Stimulated activated CD4-positive, alpha-beta T cell treated with anti-CD3 and anti-CD28 coated beads, TNF-alpha, amount 100 ng/mL, for 4 hours (primary cell): ENCODE measurements at regions not wholly inside any gene's neighbourhood (a gene's known extent, or its start where the extent isn't known, plus 50 kb on each side); places are given as distances from the start of the nearest gene placed in this dataset.

Experiments
- DNase-seq, 3 experiments: peaks; one replicate each; pipeline ENCODE4 v3.0.0-alpha.2; 2020; ENCODE audit warnings: low read depth in 3 of 3

DNA sequence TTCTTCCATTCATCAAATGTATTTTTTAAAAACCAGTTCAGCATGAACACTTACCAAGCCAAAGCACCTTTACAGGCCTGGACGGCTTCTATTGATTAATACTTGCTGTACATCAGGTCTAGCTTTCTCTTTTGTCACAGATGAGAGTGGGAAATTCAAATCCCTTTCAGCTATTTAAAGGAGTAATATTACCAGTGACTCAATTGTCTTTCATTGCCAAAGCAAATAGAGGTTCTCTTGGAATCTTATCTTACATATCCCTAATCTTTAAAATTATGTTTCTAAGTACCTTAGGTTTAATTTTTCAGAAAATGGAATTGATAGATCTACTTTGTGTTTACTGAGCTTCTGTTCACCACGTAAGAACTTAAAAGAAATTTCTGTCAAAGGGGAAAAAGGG lies 922.9 kb downstream of the NSUN3 start:
- DNase-seq: no peak

DNA sequence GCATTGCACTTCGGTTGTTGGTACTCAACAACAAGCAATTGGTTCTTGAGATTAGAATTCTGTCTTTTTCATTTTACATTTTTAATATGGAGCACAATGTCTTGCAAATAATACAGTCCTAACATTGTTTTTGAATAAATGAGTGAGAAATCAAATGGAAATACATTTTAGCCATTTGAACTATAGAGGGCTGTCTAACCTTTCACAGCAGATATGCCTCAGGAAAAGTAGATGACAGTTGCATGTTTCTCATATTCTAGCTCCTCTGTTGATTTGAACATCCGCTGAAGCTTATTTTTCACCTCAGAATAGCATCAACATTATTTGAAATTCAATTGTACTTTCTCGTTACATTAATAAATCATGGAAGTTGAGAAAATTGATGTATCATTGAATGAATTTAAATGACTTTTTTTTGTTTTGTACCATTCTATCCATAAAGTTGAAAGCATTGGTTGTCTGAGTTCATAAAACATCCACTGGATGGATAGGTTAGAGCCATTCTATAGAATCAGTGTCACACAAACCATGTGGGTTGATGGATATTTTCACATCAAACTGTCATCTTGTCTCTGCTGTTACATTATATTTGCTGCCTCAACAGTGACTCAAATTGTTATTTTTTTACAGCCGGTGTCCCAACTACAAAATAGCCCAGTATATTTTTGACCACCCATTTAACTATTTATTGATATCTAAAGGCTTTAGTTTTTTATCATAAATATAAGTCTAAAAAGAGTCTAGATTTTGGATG lies 928.3 kb downstream of the NSUN3 start:
- no peak for DNase-seq

GRCh38 chr3:94996743-94997142 lies 933.9 kb downstream of the NSUN3 start:
- no peak for DNase-seq

- no peak for DNase-seq
Observed at GRCh38 chr3:95002438-95003046, 939.7 kb downstream of the NSUN3 start.

GRCh38 chr3:95028688-95029087 lies 965.8 kb downstream of the NSUN3 start:
- DNase-seq: no peak

- no peak for DNase-seq
Observed at GRCh38 chr3:95029644-95030043, 966.8 kb downstream of the NSUN3 start.

GRCh38 chr3:95036526-95037021 lies 973.7 kb downstream of the NSUN3 start:
- no peak for DNase-seq

DNA sequence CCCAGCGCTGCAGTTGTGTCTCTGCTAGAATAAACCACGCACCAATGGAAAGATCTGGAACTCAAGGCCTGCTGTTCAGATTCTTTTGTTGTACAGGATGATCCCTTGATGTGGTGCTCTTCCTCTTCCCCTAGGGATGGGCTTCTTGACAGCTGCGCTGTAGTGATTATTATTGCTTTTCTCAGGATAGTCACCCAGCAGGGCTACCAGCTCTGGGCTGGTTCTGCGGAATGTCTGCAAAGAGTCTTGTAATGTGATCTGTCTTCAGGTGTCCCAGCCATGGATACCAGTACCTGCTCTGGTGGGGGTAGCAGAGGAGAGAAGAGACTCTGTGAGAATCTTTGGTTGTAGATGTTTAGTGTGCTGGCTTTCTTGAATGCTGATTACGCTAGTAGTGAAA lies 974.2 kb downstream of the NSUN3 start:
- no peak for DNase-seq

- no peak for DNase-seq
Observed at GRCh38 chr3:95037927-95038326, 975.1 kb downstream of the NSUN3 start.

- no peak for DNase-seq
Observed at GRCh38 chr3:95044101-95044500, 981.2 kb downstream of the NSUN3 start.

- no peak for DNase-seq
Observed at GRCh38 chr3:95048564-95048963, 985.7 kb downstream of the NSUN3 start.

DNA sequence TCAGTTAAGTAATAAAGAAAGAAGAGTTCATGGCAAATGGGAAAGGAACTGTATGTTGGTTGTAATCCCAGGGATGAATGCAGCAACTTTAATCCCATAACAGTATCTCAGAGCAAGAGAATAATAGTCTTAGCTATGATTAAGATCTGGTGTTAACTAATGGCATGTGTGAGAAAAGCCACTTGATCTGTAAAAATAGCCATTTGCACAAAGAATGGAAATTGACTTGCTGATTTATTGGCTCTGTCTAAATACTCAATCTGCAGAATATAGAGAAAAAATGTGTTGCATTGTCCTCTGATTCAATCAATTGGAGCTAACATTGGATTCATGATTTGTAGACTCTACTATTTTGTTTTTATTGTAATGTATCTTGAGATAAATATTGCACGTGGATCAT lies 987.0 kb downstream of the NSUN3 start:
- no peak for DNase-seq

- no peak for DNase-seq
Observed at GRCh38 chr3:95055288-95055687, 992.4 kb downstream of the NSUN3 start.

- no peak for DNase-seq
Observed at GRCh38 chr3:95082191-95082590, 1019.3 kb downstream of the NSUN3 start.

- no peak for DNase-seq
Observed at GRCh38 chr3:95084738-95085137, 1021.9 kb downstream of the NSUN3 start.

DNA sequence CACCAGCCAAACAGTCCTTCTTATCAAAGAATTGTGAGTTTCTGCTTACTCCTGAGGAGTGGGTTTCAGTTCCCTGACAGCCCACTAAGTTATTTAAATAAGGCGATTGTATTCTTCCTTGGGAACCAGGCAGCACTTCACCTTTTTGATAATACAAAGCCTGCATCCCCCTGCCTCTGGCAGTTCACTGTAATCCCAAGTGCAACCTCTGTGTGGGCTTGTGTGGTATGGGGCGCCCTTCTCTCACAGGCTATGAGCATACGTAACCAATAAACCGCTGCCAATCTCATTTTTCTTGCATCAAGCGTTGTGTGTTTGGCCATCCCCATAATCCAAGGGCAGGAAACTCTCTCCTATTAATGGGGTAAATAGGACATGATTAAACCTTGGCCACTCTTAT lies 1025.6 kb downstream of the NSUN3 start:
- no peak for DNase-seq

DNA sequence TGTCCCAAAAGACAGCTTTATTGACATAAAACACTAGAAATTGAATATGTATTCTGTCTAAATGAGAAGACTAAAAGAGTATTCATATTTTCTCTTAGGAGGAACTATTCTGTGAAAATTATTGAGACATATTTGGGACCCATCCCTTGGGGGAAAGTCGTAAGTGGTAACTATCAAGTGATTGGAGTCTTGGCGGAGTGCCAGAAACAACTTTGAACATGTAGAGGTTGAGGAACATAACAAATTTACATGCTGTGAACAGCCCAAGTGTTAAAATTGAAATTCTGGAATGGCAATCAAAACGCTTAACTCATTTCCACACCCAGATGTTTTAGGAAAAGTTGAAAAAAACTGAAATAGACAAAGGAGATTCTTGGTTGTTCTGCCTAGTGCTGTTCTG lies 1034.6 kb downstream of the NSUN3 start:
- no peak for DNase-seq

DNA sequence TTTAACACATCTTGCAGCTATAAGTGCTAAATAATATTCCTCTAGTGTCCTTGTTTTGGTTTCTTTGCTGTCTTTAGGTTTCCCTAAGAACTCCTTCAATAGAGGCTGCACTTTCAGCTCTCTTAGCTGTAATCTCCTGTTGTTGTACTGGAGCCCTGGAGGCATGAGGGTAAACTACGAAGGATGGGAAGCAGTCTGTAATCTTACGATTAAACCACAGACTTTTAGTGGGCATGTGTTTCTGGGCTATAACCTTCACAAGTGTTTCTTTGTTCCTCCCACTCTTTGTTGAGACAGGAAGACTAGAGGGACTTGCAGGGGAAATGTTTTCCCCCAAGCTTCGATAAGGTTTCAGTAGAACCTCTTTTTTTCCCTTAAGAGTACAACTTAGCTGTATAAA lies 1058.1 kb downstream of the NSUN3 start:
- DNase-seq: no peak

DNA sequence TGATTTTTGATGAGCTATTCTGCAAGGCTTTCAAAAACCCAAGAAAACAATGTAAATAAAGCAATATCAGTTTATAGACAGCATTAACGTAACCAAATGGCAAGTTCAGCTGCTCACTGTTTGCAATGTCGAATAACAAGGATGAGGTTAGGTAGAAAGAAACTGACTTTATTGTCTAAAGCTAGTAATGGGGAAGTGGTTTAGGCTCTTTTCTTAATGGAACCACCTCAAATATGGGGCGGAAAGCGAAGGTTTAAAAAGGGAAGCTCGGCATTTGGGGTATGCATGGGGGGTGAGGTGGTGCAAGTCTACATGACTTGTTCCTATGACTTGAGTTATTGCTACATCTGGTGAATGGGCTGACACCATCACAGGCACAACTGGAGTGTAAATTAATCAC lies 1060.2 kb downstream of the NSUN3 start:
- DNase-seq: no peak

DNA sequence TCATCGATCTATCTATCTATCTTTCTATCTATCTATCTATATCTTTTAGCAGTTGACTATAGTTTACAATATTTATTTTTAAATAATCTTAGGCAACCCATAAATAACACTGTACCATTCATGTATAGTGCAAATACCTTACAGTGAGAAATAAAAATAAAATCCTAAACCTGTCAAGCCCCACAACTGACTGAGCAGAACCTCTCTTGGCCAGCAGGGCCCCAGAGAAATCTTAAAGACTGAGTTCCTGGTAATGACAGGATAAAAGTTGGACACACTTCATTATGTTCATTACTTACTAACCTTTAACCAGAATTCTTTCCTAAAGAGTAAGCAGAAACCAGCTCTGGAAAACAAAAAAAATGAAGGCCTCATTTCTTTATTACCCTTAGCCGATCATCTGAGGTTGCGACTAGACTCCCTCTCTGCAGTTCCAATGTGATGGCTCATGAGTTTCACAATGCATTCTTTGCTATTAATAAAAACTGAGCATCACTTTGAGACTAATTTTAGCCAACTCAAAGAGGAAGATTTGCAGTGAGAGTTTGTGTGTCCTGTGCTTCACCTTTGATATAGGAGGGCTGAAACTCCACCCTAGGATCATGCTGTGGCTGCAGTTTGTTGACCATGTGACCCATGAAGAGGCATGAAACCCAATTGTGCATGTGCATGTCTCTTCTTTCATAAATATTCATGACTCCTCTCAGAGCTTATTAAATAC lies 1072.0 kb downstream of the NSUN3 start:
- no peak for DNase-seq

GRCh38 chr3:95148107-95148506 lies 1085.2 kb downstream of the NSUN3 start:
- no peak for DNase-seq

- no peak for DNase-seq
Observed at GRCh38 chr3:95151590-95151989, 1088.7 kb downstream of the NSUN3 start.

- no peak for DNase-seq
Observed at GRCh38 chr3:95154766-95155165, 1091.9 kb downstream of the NSUN3 start.
